WTC11 (cell line): ENCODE measurements at regions not wholly inside any gene's neighbourhood (a gene's known extent, or its start where the extent isn't known, plus 50 kb on each side); places are given as distances from the start of the nearest gene placed in this dataset.
"Not testable (repeated sequence)": the region's sequence is repeated elsewhere in the genome, so short reads cannot be mapped to it uniquely, and the experiment has no call there.

Experiments used
- ATAC-seq: fragments of 200-7000 bp; cut with Tn5 transposase; 2 replicates; pipeline ENCODE4 v1.10.0; 2021; ENCODE audit warnings: mild to moderate bottlenecking, moderate library complexity
- CTCF ChIA-PET: fragments of 300-600 bp; sonication (Branson Sonifier 250); formaldehyde crosslinking; loops from one replicate; lab custom pipeline; 2021; ENCODE audit warnings: antibody characterized with exemption; lab: Charles Lee
- POLR2A ChIA-PET: fragments of 350-600 bp; sonication (Branson Sonifier 250); formaldehyde crosslinking; loops from one replicate; lab custom pipeline; 2021; ENCODE audit warnings: antibody characterized with exemption; lab: Charles Lee
- DNase-seq: peaks from one replicate; pipeline ENCODE4 v3.0.0; 2021; ENCODE audit warnings: low spot score
- H3K27ac Mint-ChIP-seq: 2 replicates; pipeline ENCODE4 v1.8.0; 2021; ENCODE audit warnings: mixed read lengths
- H3K27me3 Mint-ChIP-seq: 2 replicates; pipeline ENCODE4 v1.8.0; 2021; ENCODE audit warnings: low read depth, mild to moderate bottlenecking, moderate library complexity, mixed read lengths
- H3K36me3 Mint-ChIP-seq: 2 replicates; pipeline ENCODE4 v1.8.0; 2021; ENCODE audit warnings: mixed read lengths
- H3K4me1 Mint-ChIP-seq: 2 replicates; pipeline ENCODE4 v1.8.0; 2022; ENCODE audit warnings: mixed read lengths
- H3K4me3 Mint-ChIP-seq: 2 replicates; pipeline ENCODE4 v1.8.0; 2021; ENCODE audit warnings: mild to moderate bottlenecking, moderate library complexity, mixed read lengths
- H3K9me3 Mint-ChIP-seq: 2 replicates; pipeline ENCODE4 v1.8.0; 2021; ENCODE audit warnings: mixed read lengths

DNA sequence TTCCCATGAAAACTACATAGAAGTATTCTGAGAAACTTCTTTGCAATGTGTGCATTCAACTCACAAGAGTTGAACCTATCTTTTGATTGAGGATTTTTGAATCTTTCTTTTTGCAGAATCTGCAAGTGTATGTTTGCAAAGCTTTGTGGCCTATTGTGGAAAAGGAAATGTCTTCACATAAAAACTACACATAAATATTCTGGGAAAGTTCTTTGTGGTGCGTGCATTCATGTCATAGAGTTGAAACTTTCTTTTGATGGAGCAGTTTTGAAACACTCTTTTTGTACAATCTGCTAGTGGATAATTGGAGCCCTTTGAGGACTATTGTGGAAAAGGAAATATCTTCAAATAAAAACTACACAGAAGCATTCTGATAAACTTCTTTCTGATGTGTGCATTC is 4157.7 kb upstream of the OR11H1 start:
- ATAC-seq, CTCF ChIA-PET, H3K27ac Mint-ChIP-seq, H3K4me1 Mint-ChIP-seq, DNase-seq, H3K4me3 Mint-ChIP-seq, POLR2A ChIA-PET: not testable (repeated sequence)
- H3K27me3 Mint-ChIP-seq = peaks cover 71% of the 10 kb centered on the region
- H3K9me3 Mint-ChIP-seq = peaks cover 76% of the 10 kb centered on the region
- peaks cover 79% of the 10 kb centered on the region for H3K36me3 Mint-ChIP-seq
